Keratinocyte (primary cell): ENCODE measurements at regions not wholly inside any gene's neighbourhood (a gene's known extent, or its start where the extent isn't known, plus 50 kb on each side); places are given as distances from the start of the nearest gene placed in this dataset.

Experiments
- DNase-seq: peaks from one replicate; pipeline ENCODE4 v3.0.0-alpha.2; 2011; ENCODE audit warnings: low read depth, missing footprints, low spot score
- FAIRE-seq: peaks from 2 replicates; lab custom pipeline; 2011; peaks lifted over from hg19 to GRCh38; lab: Jason Lieb, UNC
- H2AFZ ChIP-seq: 2 replicates; pipeline ENCODE4 v1.6.0; 2012; ENCODE audit warnings: low read length, control low read depth, inconsistent platforms; ENCODE audit not compliant: control insufficient read depth
- H3K27ac ChIP-seq: 2 replicates; pipeline ENCODE4 v1.5.1; 2011; ENCODE audit warnings: low read length; ENCODE audit not compliant: control insufficient read depth, insufficient read depth
- H3K27me3 ChIP-seq: 3 replicates; pipeline ENCODE4 v1.6.0; 2011; ENCODE audit warnings: low read length; ENCODE audit not compliant: control insufficient read depth, insufficient read depth; ENCODE audit errors: extremely low read depth
- H3K36me3 ChIP-seq, 2 experiments: 2 replicates in 1 of 2; 3 replicates in 1 of 2; pipeline ENCODE4 v1.5.1; 2011; ENCODE audit warnings: low read length in 2 of 2, mild to moderate bottlenecking in 1 of 2; ENCODE audit not compliant: control insufficient read depth in 2 of 2, insufficient read depth in 2 of 2; ENCODE audit errors: extremely low read depth in 1 of 2
- H3K4me1 ChIP-seq: 3 replicates; pipeline ENCODE4 v1.5.1; 2011; ENCODE audit warnings: low read length; ENCODE audit not compliant: control insufficient read depth, insufficient read depth; ENCODE audit errors: extremely low read depth
- H3K4me2 ChIP-seq: 3 replicates; pipeline ENCODE4 v1.6.0; 2011; ENCODE audit warnings: low read depth, low read length; ENCODE audit not compliant: control insufficient read depth, insufficient read depth; ENCODE audit errors: extremely low read depth
- H3K4me3 ChIP-seq, 3 experiments: fragments of 200-600 bp in 1 of 3; sonication (generic) in 1 of 3; 2 replicates in 2 of 3; 3 replicates in 1 of 3; pipeline ENCODE4 v1.5.1; 2011 to 2016; ENCODE audit warnings: low read length in 3 of 3, mild to moderate bottlenecking in 3 of 3, control low read depth in 2 of 3, inconsistent platforms in 1 of 3, low read depth in 1 of 3, mixed read lengths in 1 of 3, mixed run types in 1 of 3, moderate library complexity in 1 of 3; ENCODE audit not compliant: control insufficient read depth in 2 of 3, insufficient read depth in 2 of 3; ENCODE audit errors: extremely low read depth in 1 of 3
- H3K79me2 ChIP-seq: 2 replicates; pipeline ENCODE4 v1.6.0; 2012; ENCODE audit warnings: low read length; ENCODE audit not compliant: control insufficient read depth, insufficient read depth
- H3K9ac ChIP-seq: 3 replicates; pipeline ENCODE4 v1.6.0; 2011; ENCODE audit warnings: low read length; ENCODE audit not compliant: control insufficient read depth, insufficient read depth; ENCODE audit errors: extremely low read depth
- H3K9me1 ChIP-seq: 3 replicates; pipeline ENCODE4 v1.6.0; 2011; ENCODE audit warnings: low read length; ENCODE audit not compliant: control insufficient read depth, insufficient read depth; ENCODE audit errors: extremely low read depth
- H3K9me3 ChIP-seq: 2 replicates; pipeline ENCODE4 v1.5.1; 2012; ENCODE audit warnings: low read depth, low read length; ENCODE audit not compliant: control insufficient read depth
- H4K20me1 ChIP-seq: 3 replicates; pipeline ENCODE4 v1.6.0; 2011; ENCODE audit warnings: low read length; ENCODE audit not compliant: control insufficient read depth, insufficient read depth; ENCODE audit errors: extremely low read depth
- CTCF ChIP-seq, 3 experiments: IDR thresholded peaks in 1 of 3; conservative IDR thresholded peaks in 1 of 3; optimal IDR thresholded peaks in 1 of 3; 2 replicates in 2 of 3; 3 replicates in 1 of 3; pipeline versions ENCODE3 to v1.5.1; 2011; ENCODE audit warnings: low read length in 3 of 3, mild to moderate bottlenecking in 3 of 3, moderate library complexity in 2 of 3, control low read depth in 1 of 3, inconsistent platforms in 1 of 3; ENCODE audit not compliant: insufficient read depth in 2 of 3; ENCODE audit errors: extremely low read depth in 1 of 3
- EZH2 ChIP-seq: IDR thresholded peaks from one replicate; pipeline ENCODE4 v1.6.1; 2012; ENCODE audit warnings: inconsistent platforms, mild to moderate bottlenecking, low read length, moderate library complexity
- dilution Hi-C: fragments of 300-500 bp; cut with MboI; formaldehyde crosslinking; loops from one replicate; pipeline ENCODE4 v1.7.0; 2020; ENCODE audit warnings: low sequenced_read_pairs; ENCODE audit not compliant: extremely low pct_ligation_motif_present

GRCh38 chr1:171429137-171429536 lies 56.2 kb upstream of the PRRC2C start:
- H3K27ac ChIP-seq, result no peak overlapping the region
- H3K36me3 ChIP-seq, result no peaks in the 10 kb centered on the region
- H4K20me1 ChIP-seq, result no peaks in the 10 kb centered on the region
- no peak overlapping the region for H3K4me3 ChIP-seq
- H3K4me1 ChIP-seq, result peaks cover 14% of the 10 kb centered on the region
- H3K9me1 ChIP-seq, result no peaks in the 10 kb centered on the region
- dilution Hi-C loops, result no loop called here
- H3K27me3 ChIP-seq, result no peaks in the 10 kb centered on the region
- TF ChIP-seq CTCF (optimal IDR thresholded peaks at IDR 0.05 in 1 of 3, IDR thresholded peaks at IDR 0.05 in 1 of 3, conservative IDR thresholded peaks at IDR 0.05 in 1 of 3; ENCODE audit: extremely low read depth in 1 of 3, insufficient read depth in 2 of 3, low read length in 3 of 3) (no peak), EZH2 (no peak)
- H2AFZ ChIP-seq, result no peak overlapping the region
- no peaks in the 10 kb centered on the region for H3K79me2 ChIP-seq
- no peak for DNase-seq
- no peak overlapping the region for H3K9ac ChIP-seq
- no peak for FAIRE-seq
- H3K4me2 ChIP-seq, result no peak overlapping the region
- no peaks in the 10 kb centered on the region for H3K9me3 ChIP-seq

GRCh38 chr1:171431994-171432393 lies 53.3 kb upstream of the PRRC2C start:
- H3K9me1 ChIP-seq, result no peaks in the 10 kb centered on the region
- H3K79me2 ChIP-seq, result no peaks in the 10 kb centered on the region
- DNase-seq (no peak), FAIRE-seq (no peak)
- H3K9me3 ChIP-seq, result no peaks in the 10 kb centered on the region
- H2AFZ ChIP-seq, result no peak overlapping the region
- dilution Hi-C loops, result no loop called here
- TF ChIP-seq EZH2, result no peak
- TF ChIP-seq CTCF (optimal IDR thresholded peaks at IDR 0.05 in 1 of 3, IDR thresholded peaks at IDR 0.05 in 1 of 3, conservative IDR thresholded peaks at IDR 0.05 in 1 of 3; ENCODE audit: extremely low read depth in 1 of 3, insufficient read depth in 2 of 3, low read length in 3 of 3), result no peak
- H4K20me1 ChIP-seq, result no peaks in the 10 kb centered on the region
- H3K4me2 ChIP-seq, result no peak overlapping the region
- H3K4me1 ChIP-seq, result peaks cover 12% of the 10 kb centered on the region
- no peak overlapping the region for H3K9ac ChIP-seq
- no peak overlapping the region for H3K4me3 ChIP-seq
- H3K27me3 ChIP-seq, result no peaks in the 10 kb centered on the region
- H3K27ac ChIP-seq, result no peak overlapping the region
- no peaks in the 10 kb centered on the region for H3K36me3 ChIP-seq
